ENCODE measurements at regions not wholly inside any gene's neighbourhood (a gene's known extent, or its start where the extent isn't known, plus 50 kb on each side); places are given as distances from the start of the nearest gene placed in this dataset.
A peak's percentile ranks its signal among the peaks of the same experiment; 100 is the strongest.

GRCh38 chr2:239765076-239765845, 259.9 kb downstream of the NDUFA10 start (continued):
- no peak for TF ChIP-seq ZNF462 (CRISPR knock-in tag; IDR thresholded peaks at IDR 0.05)
- no peak for TF ChIP-seq JUNB (IDR thresholded peaks at IDR 0.05; ENCODE audit: unreplicated experiment)

GRCh38 chr2:239763433-239764097, 261.6 kb downstream of the NDUFA10 start:
- Histone ChIP-seq H3K9me2 (ENCODE audit: insufficient read depth) (no peaks in the 10 kb centered on the region), H3K4me2 (no peak overlapping the region), H3K36me3 (ENCODE audit: insufficient read depth) (no peaks in the 10 kb centered on the region), H3K4me3 (no peak overlapping the region), H3K27me3 (ENCODE audit: insufficient read depth) (no peaks in the 10 kb centered on the region), H4K20me1 (replicated peaks; ENCODE audit: insufficient read depth) (no peaks in the 10 kb centered on the region), H3K79me2 (replicated peaks; ENCODE audit: insufficient read depth) (no peaks in the 10 kb centered on the region), H3F3A (replicated peaks; ENCODE audit: low read depth) (no peaks in the 10 kb centered on the region), H3K27ac (ENCODE audit: low read depth) (no peak overlapping the region), H2AFZ (no peak overlapping the region), H3K4me1 (ENCODE audit: insufficient read depth) (no peaks in the 10 kb centered on the region)
- peaks cover 4% of the 10 kb centered on the region; the same call in 2 of the 3 replicates for H3K9me3 Mint-ChIP-seq
- TF ChIP-seq NANOG (IDR thresholded peaks at IDR 0.05; ENCODE audit: borderline replicate concordance), result no peak
- peak in 1 of 2 experiments; percentile 38; a peak in 2 of 4 replicates for TF ChIP-seq CTCF (conservative IDR thresholded peaks at IDR 0.05; ENCODE audit: low read depth in 2 of 2)
- DNase-seq (ENCODE audit: low spot score), result peak; percentile 20
- ATAC-seq, result peak; percentile 62
- no peak overlapping the region for H3K4me3 Mint-ChIP-seq
- no peak overlapping the region for H3K27ac Mint-ChIP-seq
- H3K27me3 Mint-ChIP-seq (ENCODE audit: insufficient read depth, low read depth, poor library complexity), result peaks cover 6% of the 10 kb centered on the region
- no peaks in the 10 kb centered on the region for H3K36me3 Mint-ChIP-seq (ENCODE audit: low read depth)
- no peaks in the 10 kb centered on the region; the same call in 2 of the 3 replicates for H3K4me1 Mint-ChIP-seq
